Suppressor macrophage treated with lipopolysaccharide for 4 hours (primary cell): ENCODE measurements at regions not wholly inside any gene's neighbourhood (a gene's known extent, or its start where the extent isn't known, plus 50 kb on each side); places are given as distances from the start of the nearest gene placed in this dataset.
A peak's percentile ranks its signal among the peaks of the same experiment; 100 is the strongest.
"Not testable (repeated sequence)": the region's sequence is repeated elsewhere in the genome, so short reads cannot be mapped to it uniquely, and the experiment has no call there.

Experiments used
- DNase-seq: peaks from one replicate; pipeline ENCODE4 v3.0.0-alpha.2; 2020

- DNase-seq = not testable (repeated sequence)
These were observed 115.2 kb upstream of the KCNJ3 start for GRCh38 chr2:154583274-154583673.

GRCh38 chr2:154587739-154588138 lies 110.8 kb upstream of the KCNJ3 start:
- no peak for DNase-seq

GRCh38 chr2:154588838-154589237 lies 109.7 kb upstream of the KCNJ3 start:
- no peak for DNase-seq

- no peak for DNase-seq
These were observed 109.0 kb upstream of the KCNJ3 start for GRCh38 chr2:154589514-154589913.

- DNase-seq = no peak
These were observed 107.1 kb upstream of the KCNJ3 start for GRCh38 chr2:154591294-154591820.

GRCh38 chr2:154599189-154599588 lies 99.3 kb upstream of the KCNJ3 start:
- DNase-seq = no peak

GRCh38 chr2:154600927-154601494 lies 97.5 kb upstream of the KCNJ3 start:
- DNase-seq = no peak

GRCh38 chr2:154603682-154604081 lies 94.8 kb upstream of the KCNJ3 start:
- no peak for DNase-seq

GRCh38 chr2:154608438-154608837 lies 90.1 kb upstream of the KCNJ3 start:
- DNase-seq = no peak

GRCh38 chr2:154614906-154615305 lies 83.6 kb upstream of the KCNJ3 start:
- DNase-seq = no peak

GRCh38 chr2:154616659-154617058 lies 81.8 kb upstream of the KCNJ3 start:
- no peak for DNase-seq

- no peak for DNase-seq
These were observed 78.0 kb upstream of the KCNJ3 start for GRCh38 chr2:154620471-154620870.

GRCh38 chr2:154623819-154624218 lies 74.7 kb upstream of the KCNJ3 start:
- DNase-seq = peak; percentile 13

GRCh38 chr2:154637456-154637855 lies 61.0 kb upstream of the KCNJ3 start:
- DNase-seq = no peak

GRCh38 chr2:154638783-154639182 lies 59.7 kb upstream of the KCNJ3 start:
- no peak for DNase-seq

GRCh38 chr2:154640000-154640399 lies 58.5 kb upstream of the KCNJ3 start:
- DNase-seq = no peak
